SIG-M5 treated with dmso at 0.1 percent for 504 hours (cell line): ENCODE measurements at regions not wholly inside any gene's neighbourhood (a gene's known extent, or its start where the extent isn't known, plus 50 kb on each side); places are given as distances from the start of the nearest gene placed in this dataset.

ENCODE experiments used
- DNase-seq: peaks from one replicate; lab custom pipeline; 2025; ENCODE audit not compliant: unreplicated experiment; lab: John Stamatoyannopoulos, UW

DNA sequence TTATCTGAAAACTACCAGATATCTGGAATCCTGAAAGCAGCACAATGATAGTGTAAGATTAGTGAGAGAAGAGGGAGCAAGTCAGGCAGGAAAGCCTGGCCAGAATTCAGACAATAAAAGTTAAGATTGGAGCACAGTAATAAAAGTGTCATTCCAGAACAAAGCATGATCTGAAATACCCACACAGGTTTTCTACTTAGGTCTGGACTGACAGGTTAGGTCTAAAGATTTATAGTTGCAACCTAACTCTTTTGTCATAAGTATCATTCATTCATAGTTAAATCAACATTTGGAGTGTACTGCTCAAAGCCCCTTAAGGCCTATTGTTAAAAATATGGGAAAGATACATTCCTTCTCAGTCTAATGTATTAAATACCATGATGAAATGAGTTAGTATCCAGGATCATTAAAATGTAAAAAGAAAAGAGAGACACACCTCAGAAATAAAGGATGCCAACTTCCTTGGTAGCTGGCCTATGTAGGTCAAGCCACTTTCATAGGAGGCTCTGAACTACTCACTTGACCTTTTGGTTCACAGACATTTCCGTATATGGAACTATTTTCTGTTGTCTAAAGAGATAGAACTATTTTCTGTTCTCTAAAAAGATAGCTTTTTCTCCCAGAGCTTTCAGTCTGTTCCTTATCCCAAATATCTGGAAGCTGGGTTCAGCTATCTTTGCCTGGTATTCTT, 105.2 kb downstream of the FAS start:
- no peak for DNase-seq

GRCh38 chr10:89093728-89094127, 103.1 kb downstream of the FAS start:
- no peak for DNase-seq

GRCh38 chr10:89092981-89093380, 102.4 kb downstream of the FAS start:
- DNase-seq = no peak

GRCh38 chr10:89092439-89092838, 101.8 kb downstream of the FAS start:
- DNase-seq = no peak

GRCh38 chr10:89091496-89091895, 100.9 kb downstream of the FAS start:
- DNase-seq = peak; percentile 3

DNA sequence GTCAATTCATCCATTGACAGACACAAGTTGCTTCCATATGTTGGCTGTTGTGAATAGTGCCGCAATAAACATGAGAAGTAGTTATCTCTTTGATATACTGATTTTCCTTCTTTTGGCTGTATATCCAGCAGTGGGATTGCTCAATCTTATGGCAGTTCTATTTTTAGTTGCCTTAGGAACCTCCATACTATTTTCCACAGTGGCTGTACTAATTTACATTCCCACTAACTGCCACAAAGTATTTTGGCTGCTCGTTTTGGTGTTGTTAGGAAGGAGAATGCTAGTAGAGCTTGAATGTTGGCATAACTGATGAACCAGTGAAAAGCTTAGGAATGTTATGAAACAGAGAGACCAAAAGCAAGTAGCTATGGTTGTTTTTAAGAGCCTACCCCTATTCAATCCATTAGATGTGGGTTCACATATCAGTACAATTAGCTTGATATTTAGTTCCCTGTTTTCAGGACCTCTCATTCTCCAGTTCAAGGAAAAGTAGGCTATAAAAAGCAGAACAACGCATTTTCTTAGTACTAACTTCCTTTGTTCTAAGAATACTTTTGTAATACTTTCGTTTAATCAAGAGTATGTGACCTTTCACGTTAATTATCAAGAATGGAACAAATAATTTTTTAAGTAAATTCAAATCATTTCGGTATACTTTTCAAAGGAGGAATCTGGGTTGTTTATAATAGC, 100.3 kb downstream of the FAS start:
- peak; percentile 9 for DNase-seq

GRCh38 chr10:89086801-89087521, 96.4 kb downstream of the FAS start:
- DNase-seq = peak; percentile 89

GRCh38 chr10:89085153-89085552, 94.6 kb downstream of the FAS start:
- peak; percentile 35 for DNase-seq

- no peak for DNase-seq
Measured at GRCh38 chr10:89082086-89082485, 91.5 kb downstream of the FAS start.

GRCh38 chr10:89080660-89081059, 90.1 kb downstream of the FAS start:
- no peak for DNase-seq

GRCh38 chr10:89079961-89080360, 89.4 kb downstream of the FAS start:
- no peak for DNase-seq

GRCh38 chr10:89078724-89079672, 88.4 kb downstream of the FAS start:
- DNase-seq = peak; percentile 18

DNA sequence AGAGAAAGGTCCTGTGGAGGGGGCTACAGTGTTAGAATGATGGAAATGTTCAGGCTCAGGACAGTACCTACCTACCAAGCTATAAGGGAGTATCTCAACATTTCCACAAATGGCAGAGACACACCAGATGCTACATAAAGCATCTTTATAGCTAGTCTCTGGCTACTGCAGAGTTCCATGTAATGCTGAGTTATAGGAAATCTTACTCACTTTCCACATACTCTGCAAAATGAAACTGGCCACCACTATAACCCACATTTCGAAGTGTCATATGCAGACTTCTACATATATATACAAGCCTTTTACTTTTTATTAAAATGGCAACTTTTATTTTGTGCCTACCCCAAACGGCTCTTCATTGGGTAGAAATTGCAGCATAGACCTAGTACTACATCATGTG, 85.5 kb downstream of the FAS start:
- no peak for DNase-seq

DNA sequence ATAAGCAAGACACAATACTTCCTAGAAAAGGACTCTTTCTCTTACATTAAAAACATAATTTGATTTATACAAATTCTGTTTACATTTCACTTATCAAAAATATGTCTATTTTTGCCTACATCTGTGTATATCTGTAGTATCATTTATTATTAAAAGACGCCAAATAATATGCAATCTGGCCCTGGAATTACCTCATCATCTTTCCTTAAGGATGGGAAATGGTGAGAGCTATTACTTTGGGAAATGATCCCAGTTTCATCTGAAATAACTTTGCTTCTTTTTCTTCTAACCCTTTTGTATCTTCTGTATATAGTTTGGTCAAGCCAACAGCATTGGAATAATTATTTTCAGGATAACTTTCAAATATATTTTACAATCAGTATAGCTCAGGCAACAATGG, 85.0 kb downstream of the FAS start:
- DNase-seq = no peak

DNA sequence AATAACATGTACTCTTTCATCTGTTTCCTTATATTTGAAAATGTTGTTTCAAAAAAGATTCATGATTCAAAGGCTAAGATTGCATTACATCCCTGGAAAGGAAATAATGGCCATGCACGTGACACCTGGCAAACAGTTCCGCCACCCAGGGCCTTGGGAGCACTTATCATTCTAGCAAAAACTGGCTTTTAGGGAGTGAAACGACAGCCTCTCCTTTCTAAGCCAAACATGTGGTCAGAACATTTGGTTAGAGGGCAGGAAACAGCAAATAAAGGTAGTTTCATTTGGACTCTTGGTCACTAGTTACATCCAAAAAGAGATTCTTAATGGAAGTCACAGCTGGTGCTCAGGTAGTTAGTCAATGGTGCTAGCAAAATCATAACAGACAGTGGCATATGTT, 83.5 kb downstream of the FAS start:
- no peak for DNase-seq

- no peak for DNase-seq
Measured at GRCh38 chr10:89073719-89074118, 83.1 kb downstream of the FAS start.

DNA sequence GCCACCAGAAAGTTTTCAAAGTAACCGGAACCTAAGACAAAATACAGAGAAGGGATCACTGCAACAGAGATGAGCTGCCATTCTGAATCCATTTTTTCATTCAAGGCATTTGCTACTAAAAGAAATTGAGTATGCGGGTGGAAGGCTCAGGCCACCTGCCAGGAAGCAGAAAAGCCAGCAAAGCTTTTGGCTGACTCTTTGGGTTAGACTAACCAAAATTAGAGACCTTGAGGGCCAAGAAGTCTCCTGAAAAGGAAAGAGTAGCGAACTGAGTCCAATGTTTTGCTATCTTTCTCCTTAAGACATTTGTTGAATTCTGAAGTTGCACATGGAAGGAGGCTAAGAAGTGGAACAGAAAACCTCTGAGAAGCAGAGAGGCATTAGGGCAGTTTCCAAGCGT, 79.0 kb downstream of the FAS start:
- DNase-seq = no peak
